ENCODE measurements at regions not wholly inside any gene's neighbourhood (a gene's known extent, or its start where the extent isn't known, plus 50 kb on each side); places are given as distances from the start of the nearest gene placed in this dataset.
A peak's percentile ranks its signal among the peaks of the same experiment; 100 is the strongest.
"Not testable (repeated sequence)": the region's sequence is repeated elsewhere in the genome, so short reads cannot be mapped to it uniquely, and the experiment has no call there.

- not testable (repeated sequence) for H3K9me3 ChIP-seq (ENCODE audit: control insufficient read depth, low read length); H3K9ac ChIP-seq; H3K36me3 ChIP-seq (ENCODE audit: control insufficient read depth, insufficient read depth, low read length); H2AFZ ChIP-seq; H3K4me2 ChIP-seq (ENCODE audit: low read length); H3K27me3 ChIP-seq (ENCODE audit: control insufficient read depth, insufficient read depth, low read length); H3K4me3 ChIP-seq (ENCODE audit: low read depth, low read length); H3K27ac ChIP-seq; H3K4me1 ChIP-seq; H3K79me2 ChIP-seq
Observed at GRCh38 chr6:3672339-3672738, 79.2 kb downstream of the PXDC1 start.

GRCh38 chr6:3671382-3671781 lies 80.1 kb downstream of the PXDC1 start:
- no peak overlapping the region for H3K4me2 ChIP-seq (ENCODE audit: low read length)
- no peak overlapping the region for H3K9ac ChIP-seq
- no peak overlapping the region for H2AFZ ChIP-seq
- no peak overlapping the region for H3K4me3 ChIP-seq (ENCODE audit: low read depth, low read length)
- H3K4me1 ChIP-seq, result no peaks in the 10 kb centered on the region
- no peak for TF ChIP-seq CTCF (IDR thresholded peaks at IDR 0.05)
- H3K79me2 ChIP-seq, result no peaks in the 10 kb centered on the region
- H3K9me3 ChIP-seq (ENCODE audit: control insufficient read depth, low read length), result no peaks in the 10 kb centered on the region
- H3K27ac ChIP-seq, result no peak overlapping the region
- no peaks in the 10 kb centered on the region for H3K27me3 ChIP-seq (ENCODE audit: control insufficient read depth, insufficient read depth, low read length)
- H3K36me3 ChIP-seq (ENCODE audit: control insufficient read depth, insufficient read depth, low read length), result no peaks in the 10 kb centered on the region

- peaks cover 2% of the 10 kb centered on the region for H3K4me1 ChIP-seq
- H3K9ac ChIP-seq, result no peak overlapping the region
- H3K27ac ChIP-seq, result no peak overlapping the region
- H3K36me3 ChIP-seq (ENCODE audit: control insufficient read depth, insufficient read depth, low read length), result no peaks in the 10 kb centered on the region
- no peak overlapping the region for H3K4me3 ChIP-seq (ENCODE audit: low read depth, low read length)
- H3K79me2 ChIP-seq, result no peaks in the 10 kb centered on the region
- no peak overlapping the region for H2AFZ ChIP-seq
- no peak for TF ChIP-seq CTCF (IDR thresholded peaks at IDR 0.05)
- no peaks in the 10 kb centered on the region for H3K27me3 ChIP-seq (ENCODE audit: control insufficient read depth, insufficient read depth, low read length)
- no peak overlapping the region for H3K4me2 ChIP-seq (ENCODE audit: low read length)
- no peaks in the 10 kb centered on the region for H3K9me3 ChIP-seq (ENCODE audit: control insufficient read depth, low read length)
Observed at GRCh38 chr6:3670356-3670755, 81.2 kb downstream of the PXDC1 start.

GRCh38 chr6:3669916-3670315 lies 81.6 kb downstream of the PXDC1 start:
- Histone ChIP-seq H3K9me3 (ENCODE audit: control insufficient read depth, low read length) (no peaks in the 10 kb centered on the region), H3K4me2 (ENCODE audit: low read length) (no peak overlapping the region), H3K27me3 (ENCODE audit: control insufficient read depth, insufficient read depth, low read length) (no peaks in the 10 kb centered on the region), H3K27ac (no peak overlapping the region), H3K4me3 (ENCODE audit: low read depth, low read length) (no peak overlapping the region), H3K4me1 (peaks cover 6% of the 10 kb centered on the region), H3K36me3 (ENCODE audit: control insufficient read depth, insufficient read depth, low read length) (no peaks in the 10 kb centered on the region), H3K9ac (no peak overlapping the region), H2AFZ (no peak overlapping the region), H3K79me2 (no peaks in the 10 kb centered on the region)
- TF ChIP-seq CTCF (IDR thresholded peaks at IDR 0.05), result no peak

- Histone ChIP-seq H3K79me2 (no peaks in the 10 kb centered on the region), H3K4me2 (ENCODE audit: low read length) (peak overlapping the region; percentile 5), H3K4me3 (ENCODE audit: low read depth, low read length) (no peak overlapping the region), H3K9me3 (ENCODE audit: control insufficient read depth, low read length) (no peaks in the 10 kb centered on the region), H2AFZ (no peak overlapping the region), H3K9ac (no peak overlapping the region), H3K27me3 (ENCODE audit: control insufficient read depth, insufficient read depth, low read length) (no peaks in the 10 kb centered on the region), H3K27ac (no peak overlapping the region), H3K36me3 (ENCODE audit: control insufficient read depth, insufficient read depth, low read length) (no peaks in the 10 kb centered on the region), H3K4me1 (peaks cover 13% of the 10 kb centered on the region)
- TF ChIP-seq CTCF (IDR thresholded peaks at IDR 0.05), result no peak
Observed at GRCh38 chr6:3665608-3666007, 85.9 kb downstream of the PXDC1 start.

Data from parathyroid adenoma (tissue), 2 donors.